ENCODE measurements at regions not wholly inside any gene's neighbourhood (a gene's known extent, or its start where the extent isn't known, plus 50 kb on each side); places are given as distances from the start of the nearest gene placed in this dataset.

DNA sequence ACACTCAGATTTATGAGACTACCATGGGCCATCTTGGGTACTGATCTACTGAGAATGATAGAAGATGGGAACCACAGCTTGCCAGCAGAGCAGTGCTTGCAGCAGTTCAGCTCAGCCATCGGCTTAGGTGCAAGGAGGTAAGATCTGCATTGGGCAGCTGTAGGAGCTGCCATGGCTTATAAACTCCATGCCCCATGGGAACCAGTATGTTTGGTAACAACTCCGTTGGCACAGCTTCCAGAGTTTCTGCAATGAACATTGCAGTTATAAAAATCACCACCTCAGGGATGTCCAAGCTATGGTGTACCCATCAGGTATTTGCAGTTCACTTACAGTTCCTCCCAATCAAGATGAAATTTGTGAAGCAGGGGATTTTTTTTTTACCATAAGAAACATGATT lies 299.1 kb upstream of the ROPN1 start:
- DNase-seq (ENCODE audit: low read depth in 1 of 2, low spot score in 1 of 2): no peak
- no peak for TF ChIP-seq REST (IDR thresholded peaks at IDR 0.05; ENCODE audit: insufficient replicate concordance, low read depth)
- no peak for TF ChIP-seq POLR2AphosphoS5 (IDR thresholded peaks at IDR 0.05; ENCODE audit: low read depth)
- Histone ChIP-seq H3K4me3 (replicated peaks; ENCODE audit: insufficient read depth, low read length) (no peak overlapping the region), H3K27me3 (ENCODE audit: insufficient read depth, poor library complexity, severe bottlenecking) (no peaks in the 10 kb centered on the region), H3K27ac (replicated peaks) (no peak overlapping the region)

- H3K27ac ChIP-seq (replicated peaks): no peak overlapping the region
- H3K4me3 ChIP-seq (replicated peaks; ENCODE audit: insufficient read depth, low read length): no peak overlapping the region
- no peak for TF ChIP-seq REST (IDR thresholded peaks at IDR 0.05; ENCODE audit: insufficient replicate concordance, low read depth)
- no peak for TF ChIP-seq SPI1 (IDR thresholded peaks at IDR 0.05; ENCODE audit: borderline replicate concordance, low read depth)
- TF ChIP-seq, protein P1, sequence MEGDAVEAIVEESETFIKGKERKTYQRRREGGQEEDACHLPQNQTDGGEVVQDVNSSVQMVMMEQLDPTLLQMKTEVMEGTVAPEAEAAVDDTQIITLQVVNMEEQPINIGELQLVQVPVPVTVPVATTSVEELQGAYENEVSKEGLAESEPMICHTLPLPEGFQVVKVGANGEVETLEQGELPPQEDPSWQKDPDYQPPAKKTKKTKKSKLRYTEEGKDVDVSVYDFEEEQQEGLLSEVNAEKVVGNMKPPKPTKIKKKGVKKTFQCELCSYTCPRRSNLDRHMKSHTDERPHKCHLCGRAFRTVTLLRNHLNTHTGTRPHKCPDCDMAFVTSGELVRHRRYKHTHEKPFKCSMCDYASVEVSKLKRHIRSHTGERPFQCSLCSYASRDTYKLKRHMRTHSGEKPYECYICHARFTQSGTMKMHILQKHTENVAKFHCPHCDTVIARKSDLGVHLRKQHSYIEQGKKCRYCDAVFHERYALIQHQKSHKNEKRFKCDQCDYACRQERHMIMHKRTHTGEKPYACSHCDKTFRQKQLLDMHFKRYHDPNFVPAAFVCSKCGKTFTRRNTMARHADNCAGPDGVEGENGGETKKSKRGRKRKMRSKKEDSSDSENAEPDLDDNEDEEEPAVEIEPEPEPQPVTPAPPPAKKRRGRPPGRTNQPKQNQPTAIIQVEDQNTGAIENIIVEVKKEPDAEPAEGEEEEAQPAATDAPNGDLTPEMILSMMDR (IDR thresholded peaks at IDR 0.05; ENCODE audit: insufficient read depth, low read length): no peak
- TF ChIP-seq POLR2AphosphoS5 (IDR thresholded peaks at IDR 0.05; ENCODE audit: low read depth): no peak
- TF ChIP-seq GABPA (IDR thresholded peaks at IDR 0.05; ENCODE audit: low read depth): no peak
- no peaks in the 10 kb centered on the region for H3K27me3 ChIP-seq (ENCODE audit: insufficient read depth, poor library complexity, severe bottlenecking)
- no peak for DNase-seq (ENCODE audit: low read depth in 1 of 2, low spot score in 1 of 2)
Observed at GRCh38 chr3:124292329-124292728, 300.4 kb upstream of the ROPN1 start.

DNA sequence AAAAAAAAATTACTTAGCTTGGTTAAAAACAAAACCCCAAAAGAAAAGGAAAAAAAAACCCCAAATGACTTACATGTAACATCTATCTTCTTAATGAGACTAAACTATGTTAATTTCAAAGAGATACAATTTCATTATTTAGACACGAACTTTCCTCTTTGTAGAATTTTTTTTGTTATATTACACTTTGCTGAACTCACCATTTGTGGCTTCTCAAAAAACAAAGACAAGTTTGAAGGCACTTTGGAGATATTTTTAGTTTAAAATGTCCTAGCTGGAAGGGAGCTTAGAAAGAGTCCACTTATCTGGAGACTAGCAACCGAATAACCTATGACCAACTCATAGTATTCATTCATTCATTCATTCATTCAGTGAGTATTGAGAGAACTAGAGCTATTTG lies 301.7 kb upstream of the ROPN1 start:
- Histone ChIP-seq H3K27me3 (ENCODE audit: insufficient read depth, poor library complexity, severe bottlenecking) (no peaks in the 10 kb centered on the region), H3K27ac (replicated peaks) (no peak overlapping the region), H3K4me3 (replicated peaks; ENCODE audit: insufficient read depth, low read length) (no peak overlapping the region)
- no peak for DNase-seq (ENCODE audit: low read depth in 1 of 2, low spot score in 1 of 2)
- TF ChIP-seq REST (IDR thresholded peaks at IDR 0.05; ENCODE audit: insufficient replicate concordance, low read depth): no peak
- TF ChIP-seq, protein P1 (IDR thresholded peaks at IDR 0.05; ENCODE audit: insufficient read depth, low read length): no peak
- TF ChIP-seq POLR2AphosphoS5 (IDR thresholded peaks at IDR 0.05; ENCODE audit: low read depth): no peak
- no peak for TF ChIP-seq SPI1 (IDR thresholded peaks at IDR 0.05; ENCODE audit: borderline replicate concordance, low read depth)
- no peak for TF ChIP-seq GABPA (IDR thresholded peaks at IDR 0.05; ENCODE audit: low read depth)

GRCh38 chr3:124295362-124295761 lies 303.4 kb upstream of the ROPN1 start:
- no peak overlapping the region for H3K4me3 ChIP-seq (replicated peaks; ENCODE audit: insufficient read depth, low read length)
- H3K27ac ChIP-seq (replicated peaks): no peak overlapping the region
- H3K27me3 ChIP-seq (ENCODE audit: insufficient read depth, poor library complexity, severe bottlenecking): no peaks in the 10 kb centered on the region
- DNase-seq (ENCODE audit: low read depth in 1 of 2, low spot score in 1 of 2): no peak
- no peak for TF ChIP-seq GABPA (IDR thresholded peaks at IDR 0.05; ENCODE audit: low read depth)
- TF ChIP-seq, protein P1 (IDR thresholded peaks at IDR 0.05; ENCODE audit: insufficient read depth, low read length): no peak
- no peak for TF ChIP-seq REST (IDR thresholded peaks at IDR 0.05; ENCODE audit: insufficient replicate concordance, low read depth)
- no peak for TF ChIP-seq POLR2AphosphoS5 (IDR thresholded peaks at IDR 0.05; ENCODE audit: low read depth)
- no peak for TF ChIP-seq SPI1 (IDR thresholded peaks at IDR 0.05; ENCODE audit: borderline replicate concordance, low read depth)
